ENCODE measurements at regions not wholly inside any gene's neighbourhood (a gene's known extent, or its start where the extent isn't known, plus 50 kb on each side); places are given as distances from the start of the nearest gene placed in this dataset.

- no peak overlapping the region for H3K9ac ChIP-seq (ENCODE audit: low read length)
- DNase-seq = no peak
- no peak overlapping the region for H3K4me2 ChIP-seq (ENCODE audit: low read depth, low read length)
- no peaks in the 10 kb centered on the region for H3K36me3 ChIP-seq (replicated peaks; ENCODE audit: insufficient read depth, low read length)
- H3K9me2 ChIP-seq (replicated peaks; ENCODE audit: insufficient read depth, low read length) = no peaks in the 10 kb centered on the region
- no peaks in the 10 kb centered on the region for H4K20me1 ChIP-seq (ENCODE audit: insufficient read depth, low read length)
- no peaks in the 10 kb centered on the region for H3F3A ChIP-seq (ENCODE audit: insufficient read depth, low read length)
- H2AFZ ChIP-seq (ENCODE audit: low read length) = no peak overlapping the region
- H3K9me3 ChIP-seq (replicated peaks; ENCODE audit: insufficient read depth, low read length) = no peaks in the 10 kb centered on the region
- H3K27ac ChIP-seq (ENCODE audit: low read length) = no peak overlapping the region
- no peak overlapping the region for H3K4me3 ChIP-seq (ENCODE audit: low read length)
- no peaks in the 10 kb centered on the region for H3K27me3 ChIP-seq (replicated peaks; ENCODE audit: insufficient read depth, low read length)
- H3K4me1 ChIP-seq (ENCODE audit: low read length) = no peaks in the 10 kb centered on the region
- no peaks in the 10 kb centered on the region for H3K79me2 ChIP-seq (ENCODE audit: low read length)
- TF ChIP-seq EZH2phosphoT487 (IDR thresholded peaks at IDR 0.05; ENCODE audit: low read length) (no peak), CTCF (IDR thresholded peaks at IDR 0.05; ENCODE audit: low read length) (no peak), EZH2 (optimal IDR thresholded peaks at IDR 0.05; ENCODE audit: low read depth, low read length) (no peak)
Observed at GRCh38 chr9:119917175-119917574, 547.9 kb upstream of the BRINP1 start.

- DNase-seq = no peak
- Histone ChIP-seq H3K9me3 (replicated peaks; ENCODE audit: insufficient read depth, low read length) (no peaks in the 10 kb centered on the region), H3K79me2 (ENCODE audit: low read length) (no peaks in the 10 kb centered on the region), H3K27me3 (replicated peaks; ENCODE audit: insufficient read depth, low read length) (no peaks in the 10 kb centered on the region), H2AFZ (ENCODE audit: low read length) (no peak overlapping the region), H4K20me1 (ENCODE audit: insufficient read depth, low read length) (no peaks in the 10 kb centered on the region), H3K4me1 (ENCODE audit: low read length) (no peaks in the 10 kb centered on the region), H3K9me2 (replicated peaks; ENCODE audit: insufficient read depth, low read length) (no peaks in the 10 kb centered on the region), H3K9ac (ENCODE audit: low read length) (no peak overlapping the region), H3K4me3 (ENCODE audit: low read length) (no peak overlapping the region), H3K27ac (ENCODE audit: low read length) (no peak overlapping the region), H3K4me2 (ENCODE audit: low read depth, low read length) (no peak overlapping the region), H3K36me3 (replicated peaks; ENCODE audit: insufficient read depth, low read length) (no peaks in the 10 kb centered on the region), H3F3A (ENCODE audit: insufficient read depth, low read length) (no peaks in the 10 kb centered on the region)
- TF ChIP-seq EZH2 (optimal IDR thresholded peaks at IDR 0.05; ENCODE audit: low read depth, low read length) (no peak), CTCF (IDR thresholded peaks at IDR 0.05; ENCODE audit: low read length) (no peak), EZH2phosphoT487 (IDR thresholded peaks at IDR 0.05; ENCODE audit: low read length) (no peak)
Observed at GRCh38 chr9:119907056-119907455, 537.8 kb upstream of the BRINP1 start.

DNA sequence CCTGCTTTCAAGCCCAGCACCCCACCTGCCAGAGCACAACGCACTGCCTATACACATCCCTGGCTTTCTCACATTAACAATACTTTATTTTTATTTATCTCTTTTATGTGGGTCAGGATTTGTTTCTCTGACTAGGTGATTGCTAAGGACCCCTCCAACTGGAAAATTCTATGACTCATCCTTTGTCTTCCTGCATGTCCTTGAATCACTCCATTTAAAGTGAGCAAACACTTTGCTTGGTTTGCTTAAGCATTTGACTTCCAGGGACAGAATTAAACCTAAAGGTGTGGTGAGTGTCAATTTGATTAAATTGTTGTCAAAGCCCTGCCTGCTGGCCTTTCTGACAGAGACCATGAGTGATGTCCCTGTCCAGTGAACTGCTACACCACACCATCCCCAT lies 536.5 kb upstream of the BRINP1 start:
- no peak for DNase-seq
- TF ChIP-seq EZH2phosphoT487 (IDR thresholded peaks at IDR 0.05; ENCODE audit: low read length) = no peak
- TF ChIP-seq CTCF (IDR thresholded peaks at IDR 0.05; ENCODE audit: low read length) = no peak
- no peak for TF ChIP-seq EZH2 (optimal IDR thresholded peaks at IDR 0.05; ENCODE audit: low read depth, low read length)
- Histone ChIP-seq H3K27me3 (replicated peaks; ENCODE audit: insufficient read depth, low read length) (no peaks in the 10 kb centered on the region), H3K9me2 (replicated peaks; ENCODE audit: insufficient read depth, low read length) (no peaks in the 10 kb centered on the region), H4K20me1 (ENCODE audit: insufficient read depth, low read length) (no peaks in the 10 kb centered on the region), H3K4me3 (ENCODE audit: low read length) (no peak overlapping the region), H3K79me2 (ENCODE audit: low read length) (no peaks in the 10 kb centered on the region), H3K9ac (ENCODE audit: low read length) (no peak overlapping the region), H3K36me3 (replicated peaks; ENCODE audit: insufficient read depth, low read length) (no peaks in the 10 kb centered on the region), H3K9me3 (replicated peaks; ENCODE audit: insufficient read depth, low read length) (no peaks in the 10 kb centered on the region), H2AFZ (ENCODE audit: low read length) (no peak overlapping the region), H3K4me2 (ENCODE audit: low read depth, low read length) (no peak overlapping the region), H3K4me1 (ENCODE audit: low read length) (no peaks in the 10 kb centered on the region), H3F3A (ENCODE audit: insufficient read depth, low read length) (no peaks in the 10 kb centered on the region), H3K27ac (ENCODE audit: low read length) (no peak overlapping the region)

Measured in MM.1S (cell line).